Germinal center (tissue), 1 donor: ENCODE measurements at regions not wholly inside any gene's neighbourhood (a gene's known extent, or its start where the extent isn't known, plus 50 kb on each side); places are given as distances from the start of the nearest gene placed in this dataset.
"Not testable (repeated sequence)": the region's sequence is repeated elsewhere in the genome, so short reads cannot be mapped to it uniquely, and the experiment has no call there.

Source experiments
- DNase-seq: peaks from one replicate; pipeline ENCODE4 v3.0.0; 2012; ENCODE audit warnings: mixed read lengths, low spot score

DNA sequence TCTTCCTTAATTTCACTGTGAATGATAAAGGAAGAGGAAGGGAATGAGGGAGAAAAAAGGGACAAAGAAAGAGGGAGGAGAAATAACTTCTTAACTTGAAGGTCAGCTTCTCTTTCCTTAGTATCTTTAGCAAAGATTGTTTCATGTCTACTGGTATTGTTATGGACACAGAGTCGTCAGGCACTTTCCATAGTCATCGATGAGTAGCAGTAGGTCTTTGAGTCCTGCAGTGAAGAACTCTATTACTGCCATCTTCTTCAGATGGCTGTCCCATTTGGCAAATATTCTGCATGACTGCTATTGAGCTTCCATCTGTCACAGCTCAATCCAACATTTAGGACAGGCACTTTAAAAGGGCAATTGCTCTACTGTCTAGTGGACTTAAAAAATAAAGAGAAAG is 2463.1 kb downstream of the PCDH9 start:
- no peak for DNase-seq

DNA sequence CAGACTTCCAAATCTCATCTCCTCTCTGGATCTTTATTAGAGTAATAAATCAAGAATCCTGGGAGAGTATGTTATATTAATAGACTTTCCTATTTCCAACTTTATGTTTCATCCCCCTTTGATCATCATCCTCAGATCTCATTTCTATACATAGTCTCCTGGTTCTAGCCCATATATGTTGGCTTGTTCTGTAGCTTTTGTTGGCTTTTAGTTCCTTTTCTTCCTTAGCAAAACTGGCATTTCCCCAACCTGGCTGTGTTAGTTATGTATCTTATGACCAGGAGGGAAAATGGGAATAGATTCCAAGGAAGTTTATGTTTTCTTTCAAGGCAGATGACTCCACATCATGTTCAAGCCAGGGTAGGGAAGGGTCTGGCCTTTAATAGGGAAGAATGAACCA is 2464.5 kb downstream of the PCDH9 start:
- no peak for DNase-seq

DNA sequence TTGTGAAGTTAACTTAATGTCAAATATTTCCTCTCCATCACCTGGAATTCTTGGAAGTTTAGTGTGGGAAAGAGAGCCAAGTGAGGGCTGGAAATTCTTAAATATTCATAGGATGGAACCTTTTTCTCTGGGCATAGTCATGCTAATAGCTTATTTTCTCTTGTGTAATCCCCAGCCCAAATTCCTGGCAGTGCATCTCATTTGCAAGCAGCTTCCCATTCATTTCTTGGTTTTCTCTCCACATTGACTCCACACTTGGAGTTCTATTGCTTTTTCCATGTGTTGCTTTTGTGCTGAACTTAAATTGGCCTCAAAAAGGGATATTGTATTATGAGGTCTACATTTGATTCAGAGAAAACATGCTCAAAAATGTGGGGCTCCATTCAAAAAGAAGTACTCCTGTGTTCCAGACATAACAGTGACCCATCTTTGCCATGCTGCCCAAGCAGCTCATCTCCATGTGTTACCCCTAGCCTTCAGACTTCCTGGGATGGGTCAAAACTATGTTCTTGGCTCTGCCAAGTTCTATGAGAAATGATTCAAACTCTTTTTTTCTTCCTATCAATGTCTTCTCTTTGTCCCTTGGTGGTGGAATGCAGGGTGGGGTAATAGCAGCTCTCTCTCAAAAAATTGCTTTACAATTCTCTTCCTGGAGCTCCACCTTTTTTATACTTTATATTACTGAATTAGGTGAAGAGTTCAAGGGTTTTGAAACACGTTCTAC is 2471.5 kb downstream of the PCDH9 start:
- no peak for DNase-seq

DNA sequence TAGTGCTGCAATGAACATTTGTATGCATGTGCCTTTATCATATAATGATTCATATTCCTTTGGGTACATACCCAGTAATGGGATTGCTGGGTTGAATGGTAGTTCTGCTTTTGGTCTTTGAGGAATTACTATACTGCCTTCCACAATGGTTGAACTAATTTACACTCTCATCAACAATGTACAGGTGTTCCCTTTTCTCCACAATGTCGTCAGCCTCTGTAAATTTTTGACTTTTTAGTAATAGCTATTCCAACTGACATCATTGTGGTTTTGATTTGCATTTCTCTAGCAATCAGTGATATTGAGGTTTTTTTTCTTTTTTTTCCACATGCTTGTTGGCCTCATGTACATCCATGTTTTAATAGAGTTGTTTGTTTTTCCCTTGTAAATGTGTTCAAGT is 2473.5 kb downstream of the PCDH9 start:
- no peak for DNase-seq

DNA sequence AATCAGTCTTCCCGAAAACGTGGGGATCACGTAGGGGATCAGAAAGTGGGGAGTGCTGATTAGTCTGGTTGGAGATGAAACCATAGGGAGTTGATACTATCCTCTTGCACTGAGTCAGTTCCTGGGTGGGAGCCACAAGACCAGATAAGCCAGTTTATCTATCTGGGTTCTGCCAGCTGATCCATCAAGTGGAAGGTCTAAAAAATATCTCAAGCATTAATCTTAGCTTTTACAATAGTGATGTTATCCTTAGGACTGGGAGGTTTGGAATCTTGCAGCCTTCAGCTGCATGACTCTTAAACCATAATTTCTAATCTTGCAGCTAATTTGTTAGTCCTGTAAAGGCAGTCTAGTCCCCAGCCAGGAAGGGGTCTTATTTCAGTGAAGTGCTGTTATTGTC is 2474.2 kb downstream of the PCDH9 start:
- no peak for DNase-seq

DNA sequence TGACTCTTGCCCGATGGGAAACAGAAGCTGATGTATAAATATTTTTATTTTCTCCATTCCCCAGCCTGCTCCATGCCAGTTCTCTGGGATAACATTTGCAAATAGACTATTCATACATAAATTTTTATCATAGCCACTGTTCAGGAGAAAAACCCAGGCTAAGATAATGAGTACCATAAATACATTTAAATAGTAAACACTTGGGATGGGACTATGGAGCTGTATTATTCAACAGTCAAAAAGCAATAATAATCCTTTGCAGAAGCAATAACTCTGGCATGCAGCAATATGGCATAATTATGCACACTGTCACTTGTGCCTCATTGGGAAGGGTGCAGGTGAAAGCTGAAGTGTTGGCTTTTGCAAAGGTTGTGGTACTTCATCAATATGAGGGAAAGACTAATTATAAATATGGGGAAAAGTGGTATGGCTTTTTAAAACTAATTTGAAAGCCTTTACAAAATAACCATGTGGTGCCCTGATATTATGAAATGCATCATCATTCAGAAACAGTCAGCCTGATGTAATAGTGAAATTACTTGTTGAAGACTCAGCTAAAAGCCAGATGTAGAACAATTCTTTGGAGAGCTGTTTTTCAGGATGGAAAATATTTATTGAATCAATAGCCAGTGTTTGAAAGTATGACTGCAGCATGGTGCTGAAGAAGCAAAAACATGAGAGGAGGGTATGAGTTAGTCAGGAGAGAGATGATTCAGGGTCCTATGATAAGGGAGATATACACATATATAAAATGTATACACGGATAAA is 2476.7 kb downstream of the PCDH9 start:
- no peak for DNase-seq

DNA sequence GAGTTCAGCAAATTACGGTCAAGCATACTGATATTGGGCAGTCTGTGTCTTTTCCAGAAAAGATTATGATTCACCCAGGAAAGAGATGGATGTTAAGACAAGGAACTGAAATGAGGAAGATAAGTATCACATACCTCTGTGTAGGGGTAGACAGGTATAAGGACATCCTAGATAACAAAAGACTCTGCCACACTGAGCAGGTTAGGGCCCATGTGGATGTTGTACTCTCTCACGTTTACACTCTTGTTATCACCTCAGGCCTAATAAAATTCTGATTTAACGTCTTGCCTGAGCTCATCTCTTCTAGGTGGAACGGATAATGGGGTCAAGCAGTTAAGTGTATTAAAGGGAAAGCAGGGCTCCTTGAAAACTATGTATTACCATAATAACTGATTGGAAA is 2480.8 kb downstream of the PCDH9 start:
- no peak for DNase-seq

DNA sequence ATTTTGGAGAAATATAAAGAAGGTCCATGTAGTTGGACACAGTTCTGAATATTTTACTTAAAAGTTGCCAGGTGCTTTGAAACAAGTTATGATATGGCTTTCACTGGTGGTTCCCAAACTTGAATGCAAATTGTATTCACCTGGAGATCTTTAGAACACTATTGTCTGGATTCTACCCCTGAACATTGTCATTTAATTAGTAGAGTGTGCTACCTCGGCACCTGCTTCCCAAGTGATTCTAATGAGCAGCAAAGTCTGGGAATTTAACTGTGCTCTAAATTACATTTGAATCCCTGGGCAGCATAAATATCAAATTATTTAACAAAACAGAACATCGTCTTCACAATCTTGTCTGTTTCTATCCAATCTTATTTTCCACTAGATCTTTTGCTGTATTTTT is 2483.3 kb downstream of the PCDH9 start:
- DNase-seq = no peak

DNA sequence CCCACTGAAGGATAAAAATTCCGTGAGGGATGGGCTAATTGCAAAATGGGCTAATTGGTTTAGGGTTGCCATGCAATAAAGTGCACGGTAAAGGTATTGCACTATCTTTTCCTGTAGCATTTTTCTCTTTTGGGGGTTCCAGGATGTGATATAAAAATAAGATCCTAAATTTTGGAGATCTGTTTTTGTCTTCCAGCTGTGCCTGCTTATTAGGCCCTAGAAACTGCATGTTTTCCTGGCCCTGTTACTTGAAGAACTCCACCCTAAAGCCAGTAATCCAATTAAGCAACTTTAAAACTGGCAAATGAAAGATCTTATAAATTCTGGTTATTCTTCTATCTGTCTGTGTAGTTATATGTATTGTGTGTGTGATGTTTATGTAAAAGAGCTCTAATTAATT is 2489.6 kb downstream of the PCDH9 start:
- no peak for DNase-seq

DNA sequence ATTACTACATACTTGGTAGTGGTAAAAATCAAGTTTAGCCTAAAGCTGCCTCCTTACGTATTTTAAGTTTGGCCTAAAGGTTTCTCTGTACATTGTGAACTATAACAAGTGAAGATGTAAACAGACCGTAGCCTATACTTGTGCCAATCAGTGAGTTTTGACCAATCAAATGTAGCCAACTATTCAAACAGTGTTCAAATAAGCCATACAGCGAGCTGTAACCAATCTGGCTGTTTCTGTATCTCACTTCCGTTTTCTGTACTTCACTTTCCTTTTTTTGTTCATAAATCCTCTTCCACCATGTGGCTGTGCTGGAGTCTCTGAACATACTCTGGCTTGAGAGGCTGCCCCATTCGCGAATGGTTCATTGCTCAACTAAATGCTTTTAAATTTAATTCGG is 2504.6 kb downstream of the PCDH9 start:
- no peak for DNase-seq

DNA sequence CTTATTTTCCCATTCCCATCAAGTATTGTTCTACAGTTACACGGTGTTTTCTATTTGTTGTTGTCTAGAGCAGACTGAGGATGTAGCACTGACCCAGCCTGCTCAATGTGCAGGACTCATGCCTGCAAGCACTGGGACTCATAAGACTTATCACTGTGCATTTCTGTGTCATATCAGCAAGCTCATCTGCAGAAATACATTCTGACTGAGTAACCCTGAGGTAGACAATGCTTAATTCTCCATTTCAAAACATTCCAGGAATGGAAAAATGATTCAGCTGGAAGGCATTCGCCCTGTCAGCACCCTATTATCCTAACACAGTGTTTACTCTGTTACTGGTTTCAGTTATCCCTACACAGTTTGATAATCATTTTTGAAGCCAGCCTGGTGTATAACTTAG is 2506.4 kb downstream of the PCDH9 start:
- no peak for DNase-seq

DNA sequence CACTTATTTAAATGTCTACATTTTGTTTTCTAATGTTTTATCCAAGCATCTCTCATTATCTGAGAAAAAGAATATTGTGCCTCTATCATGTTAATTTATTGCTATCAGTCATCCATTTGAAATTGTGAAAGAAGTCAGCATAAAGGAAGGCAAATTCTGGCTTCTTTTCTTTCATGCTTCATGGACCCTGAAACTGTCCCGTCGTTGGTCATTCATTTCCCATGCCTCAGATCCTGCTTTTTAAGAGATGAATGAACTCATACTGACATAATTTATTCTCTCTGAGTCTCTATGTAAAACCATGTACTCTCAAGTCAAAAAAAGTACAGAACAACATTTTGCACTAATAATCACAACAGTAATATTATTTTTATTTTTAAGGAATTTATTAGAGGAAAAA is 2512.0 kb downstream of the PCDH9 start:
- no peak for DNase-seq

DNA sequence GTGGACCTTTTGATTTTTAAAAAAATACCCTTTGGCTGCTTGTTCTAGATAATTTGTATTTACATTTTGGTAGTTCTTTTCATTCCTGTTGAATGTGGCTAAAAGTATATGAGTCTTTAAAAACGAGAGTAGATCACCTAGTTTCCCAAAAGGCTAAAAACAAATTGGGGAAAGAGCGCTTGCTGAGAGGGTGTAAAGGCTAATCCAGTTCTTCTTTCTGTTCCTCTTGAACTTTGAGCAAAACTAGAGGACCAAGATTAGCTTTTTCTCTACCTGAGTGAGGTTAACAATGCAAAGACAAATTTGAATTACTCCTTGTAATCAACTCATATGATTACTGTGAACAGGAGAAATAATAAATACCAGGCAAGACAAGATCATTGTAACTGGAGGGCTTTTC is 2513.2 kb downstream of the PCDH9 start:
- no peak for DNase-seq

DNA sequence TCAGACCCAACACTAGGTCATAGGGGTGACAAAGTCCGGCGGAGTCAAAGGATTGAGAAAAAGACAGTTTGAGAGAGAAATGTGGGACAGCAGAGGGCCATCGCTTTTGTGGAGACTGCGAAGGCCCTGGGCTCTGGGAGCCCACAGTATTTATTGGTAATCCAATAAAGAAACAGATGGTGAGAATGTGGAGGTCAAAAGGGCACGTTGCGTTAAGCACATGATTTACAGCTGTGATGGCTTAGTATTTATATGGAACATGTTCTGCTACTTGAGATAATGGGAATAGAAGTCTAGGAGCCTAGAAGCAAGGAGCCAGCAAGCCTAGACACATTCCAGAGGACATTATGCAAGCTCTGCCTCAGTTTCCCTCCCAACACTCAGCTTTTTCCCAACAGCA is 2521.1 kb downstream of the PCDH9 start:
- DNase-seq = no peak

DNA sequence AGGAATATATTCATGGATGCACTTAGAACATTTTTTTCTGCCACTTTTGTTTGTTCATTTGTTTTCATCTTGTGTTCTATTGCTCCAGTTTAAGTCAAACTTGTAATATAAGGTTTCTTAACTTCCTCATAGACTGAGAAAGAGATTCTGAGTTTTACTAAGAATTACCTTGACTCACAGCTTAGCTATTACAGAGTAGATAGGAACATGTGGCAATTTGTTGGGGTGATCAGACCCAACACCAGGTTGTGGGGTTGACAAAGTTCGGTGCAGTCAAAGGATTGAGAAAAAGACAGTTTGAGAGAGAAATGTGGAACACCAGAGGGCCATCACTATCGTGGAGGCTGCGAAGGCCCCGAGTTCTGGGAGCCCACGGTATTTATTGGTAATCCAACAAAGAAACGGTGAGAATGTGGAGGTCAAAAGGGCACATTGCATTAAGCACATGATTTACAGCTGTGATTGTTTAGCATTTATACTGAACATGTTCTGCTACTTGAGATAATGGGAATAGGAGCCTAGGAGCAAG is 2526.0 kb downstream of the PCDH9 start:
- DNase-seq = no peak

DNA sequence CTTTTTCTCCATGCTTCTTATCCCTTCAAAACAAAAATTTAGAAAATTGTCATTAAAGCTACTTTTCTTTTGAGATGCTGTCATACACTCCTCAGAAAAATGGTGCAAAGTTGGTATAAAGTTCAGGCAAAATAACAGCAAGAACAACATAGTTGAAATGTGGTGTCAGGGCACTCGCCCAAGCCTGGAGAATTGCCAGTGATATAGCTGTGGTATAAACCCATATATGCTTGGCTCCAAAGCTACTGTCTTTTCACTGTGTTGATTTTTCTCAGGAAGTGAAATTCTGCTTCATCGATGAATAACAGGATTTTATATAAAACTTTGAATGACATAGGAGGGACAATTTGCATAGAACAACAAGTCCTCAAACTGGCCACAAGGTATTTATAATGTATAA is 2532.9 kb downstream of the PCDH9 start:
- no peak for DNase-seq

DNA sequence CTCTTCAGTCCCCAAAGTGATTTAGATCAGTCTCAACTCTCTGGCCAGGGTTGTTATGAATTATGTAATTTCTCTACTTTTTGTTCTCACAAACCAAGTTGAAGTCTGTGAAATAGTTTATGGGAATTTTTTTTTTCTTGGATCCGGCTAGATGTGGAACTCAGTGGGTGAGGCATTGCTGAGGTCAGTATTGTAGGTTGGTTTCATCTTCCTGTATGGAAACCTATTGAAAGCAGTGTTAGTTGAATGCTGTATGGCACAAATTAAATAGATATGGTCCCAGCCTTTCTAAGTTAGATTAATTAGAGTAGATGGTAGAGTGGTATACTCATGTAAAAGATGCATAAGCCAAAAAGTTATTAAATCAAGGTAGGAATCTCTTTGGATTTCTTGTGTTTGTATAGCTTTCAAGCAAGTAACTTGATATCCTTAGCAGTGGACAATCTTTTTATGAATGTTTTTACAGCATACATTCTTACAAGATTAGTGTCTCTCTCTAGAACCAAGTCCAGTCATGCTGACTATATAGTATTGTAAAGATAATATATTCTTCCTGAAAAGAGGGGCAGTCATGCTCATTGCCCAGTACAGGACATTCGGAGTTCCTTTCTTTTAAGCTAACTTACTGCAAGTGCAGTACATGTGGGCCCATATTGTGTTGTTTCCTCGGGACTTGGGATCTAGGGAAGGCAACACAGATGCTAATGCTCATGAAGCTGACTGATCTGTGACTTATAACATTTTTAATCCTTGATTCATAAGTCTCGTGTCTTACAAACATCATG is 2541.1 kb downstream of the PCDH9 start:
- no peak for DNase-seq

DNA sequence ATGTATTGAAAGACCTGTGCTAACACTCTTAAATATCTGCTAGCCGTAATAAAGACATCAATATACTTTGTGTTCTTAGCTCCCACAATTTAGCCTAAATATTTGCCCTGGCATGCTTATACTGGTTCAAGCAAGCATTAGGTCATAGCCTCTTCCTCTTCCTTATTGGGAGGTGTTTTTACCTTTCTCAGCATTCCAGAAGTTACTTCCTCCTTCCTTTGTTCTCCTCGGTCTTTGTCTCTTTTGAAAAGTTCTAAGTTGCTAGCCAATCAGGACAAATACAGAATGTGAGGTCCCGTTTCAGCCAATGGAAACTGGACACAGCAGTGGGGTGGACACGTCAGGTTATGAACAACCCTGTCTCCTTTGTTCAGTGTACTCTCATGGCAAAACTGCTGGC is 2543.6 kb downstream of the PCDH9 start:
- DNase-seq = not testable (repeated sequence)

DNA sequence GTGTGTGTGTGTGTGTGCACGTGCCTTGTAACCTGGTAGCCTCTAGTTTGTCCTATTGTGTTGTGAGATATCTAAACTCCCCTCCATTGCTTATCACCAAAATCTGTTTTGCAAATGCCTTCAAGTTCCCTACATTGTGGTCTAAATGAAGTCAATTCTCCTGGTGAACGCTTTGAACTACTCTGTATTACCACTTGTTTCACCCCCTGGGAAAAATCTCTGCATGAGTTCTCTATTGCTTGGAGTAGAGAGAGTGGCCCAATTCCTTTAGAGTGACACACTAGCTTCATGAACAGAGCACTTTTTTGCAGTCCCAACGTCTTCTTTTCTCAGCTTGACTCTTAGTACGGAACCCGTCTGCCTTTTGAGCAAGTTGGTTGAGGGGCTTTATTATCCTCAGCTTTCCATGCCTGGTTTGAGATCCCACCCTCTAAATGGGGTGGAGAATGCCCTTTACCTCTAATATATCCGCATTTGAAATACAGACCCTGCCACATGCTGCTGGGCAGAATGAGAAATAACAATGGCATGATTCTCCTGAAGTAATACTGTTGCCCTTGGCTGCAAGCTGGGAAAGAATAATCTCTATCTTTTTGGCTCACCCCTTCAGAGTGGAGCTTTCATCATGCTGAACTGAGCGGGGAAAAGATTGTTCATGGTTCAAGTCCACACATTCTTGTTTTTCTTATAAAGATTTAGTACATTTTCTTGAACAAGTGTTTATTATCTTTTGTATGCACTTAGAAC is 2545.3 kb downstream of the PCDH9 start:
- no peak for DNase-seq

DNA sequence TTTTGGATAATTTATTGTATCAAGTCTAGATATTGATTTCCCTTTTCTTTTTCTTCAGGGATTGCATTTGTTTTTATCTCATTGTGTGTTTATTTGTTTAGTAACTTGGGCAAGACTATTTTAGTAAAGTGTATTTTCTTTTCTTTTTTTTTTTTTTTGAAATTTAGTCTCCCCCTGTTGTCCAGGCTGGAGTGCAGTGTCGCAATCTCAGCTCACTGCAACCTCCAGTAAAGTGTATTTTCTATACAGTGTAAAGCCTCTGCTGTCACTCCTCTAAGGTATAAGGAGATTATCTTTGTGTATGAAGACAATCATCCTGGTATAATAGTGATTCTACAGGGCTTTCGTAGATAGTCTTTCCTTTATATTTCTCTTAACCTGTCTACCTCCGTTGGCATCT is 2546.0 kb downstream of the PCDH9 start:
- no peak for DNase-seq

DNA sequence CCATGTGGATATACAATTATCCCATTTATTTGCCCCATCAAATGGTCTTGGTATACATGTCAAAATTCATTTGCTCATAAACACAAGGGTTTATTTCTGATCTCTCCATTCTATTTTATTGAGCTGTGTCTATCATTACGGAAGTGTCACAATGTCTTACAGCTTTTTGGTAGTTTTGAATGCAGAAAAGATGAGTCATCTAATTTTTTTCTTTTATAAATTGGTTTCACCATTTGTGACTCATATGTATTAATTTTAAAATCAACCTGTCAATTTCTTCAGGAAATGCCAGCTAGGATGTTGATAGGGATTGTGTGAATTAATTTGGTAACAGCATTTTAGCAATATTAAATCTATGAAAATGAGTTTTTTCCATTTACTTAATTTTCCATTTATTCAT is 2549.4 kb downstream of the PCDH9 start:
- DNase-seq = no peak

DNA sequence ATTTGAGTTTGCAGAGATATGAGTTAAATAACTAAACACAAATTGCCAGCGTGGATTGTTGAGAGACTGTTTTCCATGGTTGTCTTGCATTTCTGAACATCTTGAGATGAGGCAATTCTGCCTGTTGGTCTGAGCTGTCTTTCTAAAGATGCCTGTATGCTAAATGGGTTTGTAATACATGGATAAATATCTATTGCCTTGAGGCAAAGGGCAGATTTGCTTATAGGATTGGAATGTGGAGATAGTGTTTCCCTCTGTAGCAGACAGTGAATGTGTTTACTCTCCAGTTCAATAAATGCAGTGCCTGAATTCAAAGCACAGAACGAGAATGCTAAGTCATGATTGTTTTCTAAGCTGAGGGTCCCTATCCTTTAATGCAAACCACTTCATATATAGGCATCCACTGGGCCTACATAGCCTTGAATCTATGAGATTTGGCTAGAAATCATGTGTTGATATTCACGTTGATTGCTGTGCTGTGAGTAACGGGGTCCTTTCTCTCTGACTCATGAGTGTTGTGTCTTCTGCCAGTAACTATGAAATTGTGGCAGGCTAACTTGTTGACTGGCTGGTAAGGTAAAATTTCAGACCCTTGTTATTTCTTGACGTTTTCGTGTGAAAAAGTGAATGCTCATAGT is 2554.8 kb downstream of the PCDH9 start:
- DNase-seq = no peak
